WTC11 (cell line): ENCODE measurements at regions not wholly inside any gene's neighbourhood (a gene's known extent, or its start where the extent isn't known, plus 50 kb on each side); places are given as distances from the start of the nearest gene placed in this dataset.

ENCODE experiments used
- CREB1 ChIP-seq: sonication (generic); formaldehyde crosslinking; IDR thresholded peaks from 2 replicates; pipeline ENCODE4 v1.8.0; 2023; ENCODE audit warnings: mild to moderate bottlenecking, missing genetic modification reagents
- CTCF ChIP-seq: fragments of 200-600 bp; IDR thresholded peaks from 2 replicates; pipeline ENCODE4 v1.8.0; 2022; ENCODE audit warnings: antibody characterized with exemption
- ESRRA ChIP-seq: sonication (generic); formaldehyde crosslinking; IDR thresholded peaks from 2 replicates; pipeline ENCODE4 v1.8.1; 2022; ENCODE audit warnings: mild to moderate bottlenecking, missing genetic modification reagents, borderline replicate concordance
- IRF2 ChIP-seq: sonication (generic); formaldehyde crosslinking; IDR thresholded peaks from 2 replicates; pipeline ENCODE4 v1.8.0; 2022; ENCODE audit warnings: low read depth, missing genetic modification reagents, borderline replicate concordance
- MAX ChIP-seq: sonication (generic); formaldehyde crosslinking; IDR thresholded peaks from 2 replicates; pipeline ENCODE4 v1.8.0; 2022; ENCODE audit warnings: mild to moderate bottlenecking, missing genetic modification reagents
- STAT6 ChIP-seq: sonication (generic); formaldehyde crosslinking; conservative IDR thresholded peaks from 2 replicates; pipeline ENCODE4 v1.8.1; 2023; ENCODE audit warnings: mild to moderate bottlenecking, low read depth, missing genetic modification reagents, moderate library complexity
- ZSCAN18 ChIP-seq: fragments of 250-450 bp; sonication (Bioruptor Pico); IDR thresholded peaks from 2 replicates; pipeline ENCODE4 v2.1.2; 2022; ENCODE audit warnings: mild to moderate bottlenecking, moderate library complexity

GRCh38 chr1:96649301-96649700 lies 72.3 kb upstream of the PTBP2 start:
- TF ChIP-seq ZSCAN18 (CRISPR knock-in tag), result no peak
- no peak for TF ChIP-seq CTCF
- no peak for TF ChIP-seq IRF2 (CRISPR knock-in tag)
- no peak for TF ChIP-seq MAX
- no peak for TF ChIP-seq ESRRA (CRISPR knock-in tag)
- TF ChIP-seq CREB1 (CRISPR knock-in tag), result no peak
- TF ChIP-seq STAT6 (CRISPR knock-in tag), result no peak
